Inferior parietal cortex (tissue), 1 donor: ENCODE measurements at regions not wholly inside any gene's neighbourhood (a gene's known extent, or its start where the extent isn't known, plus 50 kb on each side); places are given as distances from the start of the nearest gene placed in this dataset.

Experiments used
- DNase-seq: peaks from one replicate; pipeline ENCODE4 v3.0.0-alpha.2; 2016; ENCODE audit errors: extremely low spot score

DNA sequence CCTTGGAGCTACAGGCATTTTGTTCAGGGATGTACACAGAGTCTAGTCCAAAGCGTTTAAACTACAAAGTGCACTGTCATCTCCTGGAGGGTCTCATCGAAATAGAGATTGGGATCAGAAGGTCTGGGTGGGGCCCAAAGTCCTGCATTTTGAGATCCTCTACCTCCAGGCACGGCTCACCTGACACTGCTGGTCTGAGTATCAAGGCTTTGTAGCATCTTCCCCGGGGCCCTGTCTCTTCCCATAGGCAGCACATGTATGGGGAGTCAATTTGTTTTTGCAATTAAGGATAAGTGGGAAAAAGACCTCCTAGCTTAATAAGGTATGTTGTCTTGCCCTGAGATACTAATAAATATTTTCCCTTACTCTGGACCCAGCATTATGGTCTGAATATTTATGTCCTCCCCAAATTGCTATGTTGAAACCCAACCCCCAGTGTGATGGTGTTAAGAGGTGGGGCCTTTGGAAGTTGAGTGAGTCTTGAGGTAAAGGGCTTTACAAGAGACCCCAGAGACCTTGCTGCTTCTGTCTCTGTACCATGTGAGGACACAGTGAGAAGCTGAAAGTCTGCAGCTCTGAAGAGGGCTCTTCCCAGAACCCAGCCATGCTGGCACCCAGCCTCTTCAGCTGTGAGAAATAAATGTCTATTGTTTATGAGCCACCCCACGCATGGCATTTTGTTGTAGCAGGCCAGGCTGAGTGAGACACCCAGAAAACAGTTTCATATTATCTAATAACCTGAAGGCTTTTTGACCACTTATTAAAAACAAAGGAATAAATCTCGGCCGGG, 258.7 kb upstream of the HS6ST1 start:
- peak; percentile 32 for DNase-seq

GRCh38 chr2:128578406-128579390, 260.0 kb upstream of the HS6ST1 start:
- DNase-seq, result no peak

GRCh38 chr2:128579825-128580224, 261.2 kb upstream of the HS6ST1 start:
- DNase-seq, result no peak

- DNase-seq, result no peak
These were observed 262.6 kb upstream of the HS6ST1 start for GRCh38 chr2:128580988-128581848.

- no peak for DNase-seq
These were observed 263.2 kb upstream of the HS6ST1 start for GRCh38 chr2:128581849-128582244.

- no peak for DNase-seq
These were observed 265.7 kb upstream of the HS6ST1 start for GRCh38 chr2:128584296-128584890.

DNA sequence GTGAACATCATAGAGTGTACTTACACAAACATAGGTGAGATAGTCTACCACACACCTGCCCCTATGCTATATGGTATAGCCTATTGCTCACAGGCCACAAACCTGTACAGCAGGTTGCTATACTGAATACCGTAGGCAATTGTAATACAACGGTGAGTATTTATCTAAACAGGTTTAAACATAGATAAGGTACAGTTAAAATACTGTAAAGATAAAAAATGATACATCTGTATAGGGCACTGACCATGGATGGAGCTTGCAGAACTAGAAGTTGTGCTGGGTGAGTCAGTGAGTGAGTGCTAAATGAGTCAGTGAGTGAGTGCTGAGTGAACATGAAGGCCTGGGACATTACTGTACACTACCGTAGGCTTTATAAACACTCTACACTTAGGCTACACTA, 267.0 kb upstream of the HS6ST1 start:
- no peak for DNase-seq

DNA sequence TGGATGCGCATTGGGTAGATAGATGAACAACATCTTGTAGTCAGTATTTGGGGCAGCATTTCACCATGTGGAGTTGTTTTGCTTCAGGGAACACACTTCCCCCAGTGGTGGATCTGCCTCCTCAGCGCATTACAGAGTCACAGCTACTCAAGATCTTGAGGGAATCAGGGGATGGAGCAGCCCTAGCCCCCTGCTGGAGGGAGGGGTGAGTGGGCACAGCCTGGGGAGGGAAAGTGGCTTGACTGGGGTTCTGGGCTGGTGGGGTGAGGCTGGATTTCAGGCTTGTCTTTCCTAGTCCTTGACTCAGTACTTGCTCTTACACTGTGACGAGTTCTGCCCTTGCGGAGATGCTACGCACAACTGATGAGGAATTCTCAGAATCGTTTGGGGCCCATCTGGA, 271.0 kb upstream of the HS6ST1 start:
- no peak for DNase-seq

DNA sequence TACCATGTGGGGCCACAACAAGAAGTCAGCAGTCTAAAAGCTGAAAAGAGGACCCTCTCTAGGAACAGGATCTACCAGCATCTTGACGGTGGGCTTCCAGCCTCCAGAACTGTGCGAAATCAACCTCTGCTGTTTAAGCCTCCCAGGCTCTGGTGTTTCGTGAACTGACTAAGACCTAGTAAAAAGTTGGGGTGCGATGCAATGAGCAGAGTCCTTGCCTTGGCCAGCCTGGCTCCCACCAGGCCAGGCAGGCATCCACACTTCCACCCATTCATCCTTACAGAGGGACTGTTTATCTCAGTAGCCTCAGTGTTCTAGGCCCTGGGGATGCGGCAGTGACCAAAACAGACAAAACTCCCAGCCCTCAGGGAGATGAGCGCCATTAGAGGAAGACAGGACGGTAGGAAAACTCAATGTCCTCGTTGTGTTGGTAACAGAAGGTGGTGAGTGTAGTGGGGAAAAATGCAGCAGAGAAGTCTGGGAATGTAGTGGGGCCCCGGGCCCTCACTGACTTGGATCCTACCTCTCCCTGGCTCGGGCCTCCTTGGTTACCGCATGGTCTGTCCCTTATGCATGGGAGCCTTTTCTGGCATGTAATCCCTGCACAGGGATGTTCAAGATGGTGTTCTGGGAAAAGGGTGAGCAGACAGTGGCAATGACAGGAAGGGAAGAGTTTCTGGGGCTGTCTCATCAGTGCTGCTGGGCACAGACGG, 271.8 kb upstream of the HS6ST1 start:
- no peak for DNase-seq

DNA sequence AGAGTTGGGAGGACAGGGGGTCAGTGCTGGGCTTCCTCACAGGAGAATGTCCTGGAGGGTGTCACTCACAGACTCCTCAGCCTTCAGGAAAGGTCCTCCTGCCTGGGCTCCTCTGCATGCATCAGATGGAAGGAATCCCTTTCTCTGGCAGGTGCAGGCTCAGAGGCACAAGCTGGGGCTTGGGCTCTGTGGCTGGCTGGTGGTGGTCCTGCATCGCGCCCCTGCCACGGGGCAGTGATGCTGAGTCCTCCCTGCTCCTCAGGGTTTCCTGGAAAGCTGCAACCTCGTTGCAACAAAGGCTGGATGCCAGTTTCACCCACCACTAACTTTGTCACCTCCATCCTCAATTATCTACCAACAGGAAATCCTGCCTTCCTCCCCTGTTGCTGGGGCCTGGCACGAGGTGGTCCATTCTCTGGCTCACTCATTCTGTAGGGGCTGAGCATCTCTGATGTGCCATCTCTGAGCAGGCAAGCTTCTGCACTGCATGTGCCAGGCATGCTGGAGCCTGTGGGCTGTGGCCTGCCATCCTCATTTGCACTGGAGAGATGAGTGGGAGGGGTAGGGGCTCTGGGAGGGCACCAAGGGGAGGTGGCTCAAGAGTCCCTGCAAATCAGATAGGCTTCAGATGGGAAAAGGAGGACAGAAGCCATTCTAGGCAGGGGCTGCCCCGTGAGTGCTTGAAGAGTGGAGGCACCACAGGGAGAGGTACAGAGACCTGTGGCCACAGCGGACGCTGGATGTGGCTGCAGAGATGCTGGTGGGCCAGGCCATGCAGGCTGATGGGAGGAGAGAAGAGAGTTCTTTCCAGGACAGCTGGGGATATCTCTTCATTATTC, 272.6 kb upstream of the HS6ST1 start:
- no peak for DNase-seq

DNA sequence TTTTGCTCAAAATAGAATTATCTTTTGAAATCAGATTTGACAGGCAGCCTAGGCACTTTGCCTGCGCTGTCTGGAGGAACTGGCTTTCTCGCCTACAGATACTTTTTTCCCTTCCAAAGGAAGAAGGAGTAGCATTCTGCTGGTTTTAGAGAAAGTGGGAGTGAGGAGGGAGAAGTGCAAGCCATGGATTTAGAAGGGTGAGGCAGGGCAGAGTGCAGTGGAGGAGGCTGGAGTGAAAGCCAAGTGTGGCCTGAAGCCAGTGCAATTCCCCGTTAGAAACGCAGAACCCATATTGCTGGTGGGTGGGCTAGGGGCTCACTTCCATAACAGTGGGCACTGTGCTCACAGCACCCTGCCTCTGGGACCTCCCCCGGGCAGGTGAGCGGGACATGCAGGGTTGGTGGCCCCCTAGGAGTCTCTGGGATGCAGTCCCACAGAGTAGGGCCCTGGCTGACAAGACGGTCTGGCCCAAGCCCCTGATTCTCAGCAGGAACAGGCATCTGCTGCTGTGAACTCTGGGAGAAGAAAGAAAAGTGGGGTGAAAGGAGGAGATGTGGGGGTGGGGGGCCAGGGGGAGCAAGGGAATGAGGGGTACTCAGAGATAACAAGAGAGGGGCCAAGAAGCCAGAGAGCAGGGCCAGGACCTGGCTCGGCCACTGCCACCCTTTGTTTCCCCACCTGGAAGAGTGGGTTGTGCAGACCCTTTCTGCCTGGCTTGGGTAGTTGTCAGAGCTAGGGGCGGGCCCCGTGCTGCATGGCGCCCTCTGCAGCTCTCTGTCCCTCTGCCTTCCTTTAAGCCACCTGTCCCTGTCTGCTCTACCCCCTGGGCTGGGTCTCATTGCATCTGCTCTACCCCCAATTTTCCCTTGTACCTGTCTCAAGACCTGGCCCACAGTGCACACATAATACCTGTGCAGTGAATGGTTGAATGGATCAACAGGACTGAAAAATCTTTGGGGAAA, 273.5 kb upstream of the HS6ST1 start:
- no peak for DNase-seq

DNA sequence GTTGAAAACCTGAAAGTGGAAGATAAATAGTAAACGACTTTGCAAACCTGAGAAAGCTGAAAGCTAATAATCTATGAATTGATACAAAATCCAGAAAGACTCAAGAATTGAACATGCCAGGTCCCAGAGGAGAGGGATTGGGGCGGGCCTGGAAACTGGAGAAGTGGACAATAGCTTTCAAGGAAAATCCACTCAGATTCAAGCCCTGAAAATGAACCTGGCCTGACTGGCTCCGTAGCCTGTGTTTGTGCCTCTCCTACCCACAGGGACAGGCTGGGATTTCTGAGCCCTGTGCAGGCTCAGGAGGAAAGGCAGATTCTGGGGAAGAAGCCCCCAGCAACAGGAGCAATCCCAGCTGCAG, 274.8 kb upstream of the HS6ST1 start:
- DNase-seq, result no peak

- DNase-seq, result no peak
These were observed 275.4 kb upstream of the HS6ST1 start for GRCh38 chr2:128593879-128594650.

GRCh38 chr2:128594651-128594910, 275.9 kb upstream of the HS6ST1 start:
- no peak for DNase-seq

GRCh38 chr2:128594953-128595677, 276.4 kb upstream of the HS6ST1 start:
- no peak for DNase-seq

GRCh38 chr2:128595763-128596395, 277.2 kb upstream of the HS6ST1 start:
- DNase-seq, result no peak
